ENCODE measurements at regions not wholly inside any gene's neighbourhood (a gene's known extent, or its start where the extent isn't known, plus 50 kb on each side); places are given as distances from the start of the nearest gene placed in this dataset.

DNA sequence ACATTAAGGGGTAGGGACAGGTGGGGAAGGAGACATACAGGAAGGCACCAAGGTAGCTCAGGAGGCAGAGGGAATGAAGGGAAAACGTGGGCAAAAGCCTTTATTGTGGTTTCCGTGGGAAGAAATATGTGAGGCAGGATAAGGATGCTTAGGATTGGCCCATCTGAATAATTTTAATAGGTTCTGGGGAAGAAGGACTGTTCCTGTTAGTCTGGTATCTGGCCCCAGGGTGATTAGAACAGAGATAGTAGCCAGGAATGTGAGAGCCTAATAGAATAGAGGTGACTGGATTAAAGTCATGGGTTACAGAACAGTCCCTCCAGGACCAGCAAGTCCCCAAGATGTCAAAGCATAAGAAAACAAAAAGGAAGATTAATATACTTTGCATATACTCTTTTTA, 545.2 kb upstream of the CAMK1G start:
- no peaks in the 10 kb centered on the region for H3K4me1 ChIP-seq (ENCODE audit: insufficient read depth, low read length)
- ChIA-PET CTCF (no interaction called here), POLR2A (no interaction called here)
- no peaks in the 10 kb centered on the region for H3K36me3 ChIP-seq (ENCODE audit: insufficient read depth, low read length)
- Mint-ChIP-seq H3K36me3 (ENCODE audit: low read depth) (no peaks in the 10 kb centered on the region), H3K4me3 (no peak overlapping the region), H3K27me3 (peaks cover 11% of the 10 kb centered on the region), H3K9me3 (peaks cover 3% of the 10 kb centered on the region), H3K4me1 (ENCODE audit: low read depth) (no peaks in the 10 kb centered on the region), H3K27ac (no peak overlapping the region)
- peaks cover 0 to 2% of the 10 kb centered on the region in 2 experiments for H3K27me3 ChIP-seq (ENCODE audit: control insufficient read depth in 1 of 2, insufficient read depth in 2 of 2, low read length in 2 of 2)
- no peak overlapping the region for H3K4me3 ChIP-seq (ENCODE audit: low read length)
- no peak for ATAC-seq (ENCODE audit: poor library complexity)
- no peak overlapping the region for H3K27ac ChIP-seq (ENCODE audit: low read depth in 1 of 2, low read length in 2 of 2)
- intact Hi-C loops (cut with DNase I, micrococcal nuclease), result no loop called here
- TF ChIP-seq, protein P1, sequence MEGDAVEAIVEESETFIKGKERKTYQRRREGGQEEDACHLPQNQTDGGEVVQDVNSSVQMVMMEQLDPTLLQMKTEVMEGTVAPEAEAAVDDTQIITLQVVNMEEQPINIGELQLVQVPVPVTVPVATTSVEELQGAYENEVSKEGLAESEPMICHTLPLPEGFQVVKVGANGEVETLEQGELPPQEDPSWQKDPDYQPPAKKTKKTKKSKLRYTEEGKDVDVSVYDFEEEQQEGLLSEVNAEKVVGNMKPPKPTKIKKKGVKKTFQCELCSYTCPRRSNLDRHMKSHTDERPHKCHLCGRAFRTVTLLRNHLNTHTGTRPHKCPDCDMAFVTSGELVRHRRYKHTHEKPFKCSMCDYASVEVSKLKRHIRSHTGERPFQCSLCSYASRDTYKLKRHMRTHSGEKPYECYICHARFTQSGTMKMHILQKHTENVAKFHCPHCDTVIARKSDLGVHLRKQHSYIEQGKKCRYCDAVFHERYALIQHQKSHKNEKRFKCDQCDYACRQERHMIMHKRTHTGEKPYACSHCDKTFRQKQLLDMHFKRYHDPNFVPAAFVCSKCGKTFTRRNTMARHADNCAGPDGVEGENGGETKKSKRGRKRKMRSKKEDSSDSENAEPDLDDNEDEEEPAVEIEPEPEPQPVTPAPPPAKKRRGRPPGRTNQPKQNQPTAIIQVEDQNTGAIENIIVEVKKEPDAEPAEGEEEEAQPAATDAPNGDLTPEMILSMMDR (IDR thresholded peaks at IDR 0.05), result no peak
- no peak for DNase-seq
- H3K9me3 ChIP-seq (ENCODE audit: control insufficient read depth in 1 of 2, insufficient read depth in 1 of 2, low read length in 2 of 2), result no peaks in the 10 kb centered on the region

DNA sequence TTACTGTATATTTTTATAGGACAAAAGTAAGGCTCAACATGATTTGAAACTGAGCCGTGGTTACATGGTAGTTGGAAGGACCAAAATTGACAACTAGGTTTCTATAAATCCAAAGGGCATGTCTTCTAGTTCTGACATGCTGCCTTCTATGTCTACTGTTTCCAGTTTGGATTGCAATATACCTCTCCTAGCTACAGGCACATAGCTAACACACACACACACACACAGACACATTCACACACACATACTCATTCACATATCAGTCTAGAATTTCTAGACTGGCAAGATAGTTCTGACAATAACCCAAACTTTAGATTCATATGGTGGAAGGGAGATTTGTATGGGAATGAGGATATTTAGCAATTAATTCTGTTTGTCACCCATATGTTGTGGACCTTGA, 544.8 kb upstream of the CAMK1G start:
- H3K4me3 Mint-ChIP-seq, result no peak overlapping the region
- no peaks in the 10 kb centered on the region for H3K4me1 Mint-ChIP-seq (ENCODE audit: low read depth)
- H3K36me3 Mint-ChIP-seq (ENCODE audit: low read depth), result no peaks in the 10 kb centered on the region
- TF ChIP-seq, protein P1 (IDR thresholded peaks at IDR 0.05), result no peak
- intact Hi-C loops (cut with DNase I, micrococcal nuclease), result no loop called here
- peaks cover 6% of the 10 kb centered on the region for H3K27me3 Mint-ChIP-seq
- no peaks in the 10 kb centered on the region for H3K4me1 ChIP-seq (ENCODE audit: insufficient read depth, low read length)
- H3K9me3 ChIP-seq (ENCODE audit: control insufficient read depth in 1 of 2, insufficient read depth in 1 of 2, low read length in 2 of 2), result no peaks in the 10 kb centered on the region
- CTCF ChIA-PET, result no interaction called here
- H3K27me3 ChIP-seq (ENCODE audit: control insufficient read depth in 1 of 2, insufficient read depth in 2 of 2, low read length in 2 of 2), result peaks cover 0 to 2% of the 10 kb centered on the region in 2 experiments
- no peaks in the 10 kb centered on the region for H3K36me3 ChIP-seq (ENCODE audit: insufficient read depth, low read length)
- ATAC-seq (ENCODE audit: poor library complexity), result no peak
- DNase-seq, result no peak
- H3K27ac Mint-ChIP-seq, result no peak overlapping the region
- POLR2A ChIA-PET, result no interaction called here
- no peak overlapping the region for H3K27ac ChIP-seq (ENCODE audit: low read depth in 1 of 2, low read length in 2 of 2)
- H3K9me3 Mint-ChIP-seq, result peaks cover 3% of the 10 kb centered on the region
- no peak overlapping the region for H3K4me3 ChIP-seq (ENCODE audit: low read length)

DNA sequence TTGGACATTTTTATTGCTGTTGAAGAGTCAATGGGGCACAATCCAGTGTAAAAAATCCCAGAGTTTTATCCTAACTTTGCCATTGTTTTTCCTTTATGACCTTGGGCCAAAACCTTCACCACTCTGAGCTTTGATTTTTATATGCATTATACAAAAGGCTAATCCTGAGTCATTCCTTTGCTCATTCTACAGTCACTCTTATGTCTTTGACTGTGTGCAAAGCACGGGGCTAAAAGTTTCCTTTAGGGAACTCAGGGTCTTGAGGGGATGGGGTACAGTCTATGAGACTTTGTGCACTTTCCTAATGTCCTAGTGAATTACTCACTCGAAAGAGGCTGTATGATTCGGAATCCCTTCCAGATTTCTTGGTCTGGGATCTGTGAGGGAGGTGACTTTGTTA, 543.2 kb upstream of the CAMK1G start:
- no peak for ATAC-seq (ENCODE audit: poor library complexity)
- peaks cover 0 to 2% of the 10 kb centered on the region in 2 experiments for H3K27me3 ChIP-seq (ENCODE audit: control insufficient read depth in 1 of 2, insufficient read depth in 2 of 2, low read length in 2 of 2)
- peaks cover 3% of the 10 kb centered on the region for H3K9me3 Mint-ChIP-seq
- no peak for DNase-seq
- no peaks in the 10 kb centered on the region for H3K36me3 Mint-ChIP-seq (ENCODE audit: low read depth)
- intact Hi-C loops (cut with DNase I, micrococcal nuclease), result no loop called here
- no peak overlapping the region for H3K4me3 ChIP-seq (ENCODE audit: low read length)
- CTCF ChIA-PET, result no interaction called here
- H3K4me3 Mint-ChIP-seq, result no peak overlapping the region
- H3K4me1 ChIP-seq (ENCODE audit: insufficient read depth, low read length), result no peaks in the 10 kb centered on the region
- H3K27ac Mint-ChIP-seq, result no peak overlapping the region
- no peak overlapping the region for H3K27ac ChIP-seq (ENCODE audit: low read depth in 1 of 2, low read length in 2 of 2)
- POLR2A ChIA-PET, result no interaction called here
- H3K9me3 ChIP-seq (ENCODE audit: control insufficient read depth in 1 of 2, insufficient read depth in 1 of 2, low read length in 2 of 2), result no peaks in the 10 kb centered on the region
- H3K36me3 ChIP-seq (ENCODE audit: insufficient read depth, low read length), result no peaks in the 10 kb centered on the region
- H3K4me1 Mint-ChIP-seq (ENCODE audit: low read depth), result no peaks in the 10 kb centered on the region
- TF ChIP-seq, protein P1 (IDR thresholded peaks at IDR 0.05), result no peak
- H3K27me3 Mint-ChIP-seq, result peaks cover 9% of the 10 kb centered on the region
